ENCODE measurements at regions not wholly inside any gene's neighbourhood (a gene's known extent, or its start where the extent isn't known, plus 50 kb on each side); places are given as distances from the start of the nearest gene placed in this dataset.

- no peak overlapping the region for H2AFZ ChIP-seq (ENCODE audit: low read length)
- no peaks in the 10 kb centered on the region for H3K9me3 ChIP-seq (ENCODE audit: low read length)
- TF ChIP-seq EZH2phosphoT487 (IDR thresholded peaks at IDR 0.05; ENCODE audit: borderline replicate concordance, low read length): no peak
- BruUV-seq (replicated peaks): no TSS peak
- no peak overlapping the region for H3K27ac ChIP-seq (ENCODE audit: low read length)
- POLR2A ChIA-PET (ENCODE audit: unreplicated experiment): no interaction called here
- H3K36me3 ChIP-seq (ENCODE audit: low read depth, low read length): no peaks in the 10 kb centered on the region
- ATAC-seq (no peak), DNase-seq (no peak)
- no peak overlapping the region for H3K4me3 ChIP-seq (ENCODE audit: low read length)
- no peak overlapping the region for H3K9ac ChIP-seq (ENCODE audit: low read length)
- no peaks in the 10 kb centered on the region for H3K9me2 ChIP-seq (replicated peaks; ENCODE audit: low read length)
- no peaks in the 10 kb centered on the region for H3F3A ChIP-seq (ENCODE audit: low read length, unreplicated experiment)
- CTCF ChIA-PET: no interaction called here
- H3K4me1 ChIP-seq (ENCODE audit: insufficient read depth, low read length): no peaks in the 10 kb centered on the region
- H4K20me1 ChIP-seq (ENCODE audit: low read length): no peaks in the 10 kb centered on the region
- intact Hi-C loops (cut with micrococcal nuclease): no loop called here
- H3K27me3 ChIP-seq (ENCODE audit: low read length): no peaks in the 10 kb centered on the region
- no peaks in the 10 kb centered on the region for H3K79me2 ChIP-seq (ENCODE audit: low read length)
- no peak overlapping the region for H3K4me2 ChIP-seq (ENCODE audit: low read length)
Observed at GRCh38 chr16:6674071-6674470, 658.6 kb upstream of the RBFOX1 start.

GRCh38 chr16:6672507-6672906, 660.1 kb upstream of the RBFOX1 start:
- no peak for DNase-seq
- CTCF ChIA-PET: no interaction called here

GRCh38 chr16:6667393-6667792, 665.3 kb upstream of the RBFOX1 start:
- Histone ChIP-seq H3K9me2 (replicated peaks; ENCODE audit: low read length) (no peaks in the 10 kb centered on the region), H3K9me3 (ENCODE audit: low read length) (no peaks in the 10 kb centered on the region), H3K9ac (ENCODE audit: low read length) (no peak overlapping the region), H3F3A (ENCODE audit: low read length, unreplicated experiment) (no peaks in the 10 kb centered on the region), H3K27me3 (ENCODE audit: low read length) (no peaks in the 10 kb centered on the region), H4K20me1 (ENCODE audit: low read length) (no peaks in the 10 kb centered on the region), H3K79me2 (ENCODE audit: low read length) (no peaks in the 10 kb centered on the region), H3K27ac (ENCODE audit: low read length) (no peak overlapping the region), H3K36me3 (ENCODE audit: low read depth, low read length) (no peaks in the 10 kb centered on the region), H3K4me1 (ENCODE audit: insufficient read depth, low read length) (no peaks in the 10 kb centered on the region), H2AFZ (ENCODE audit: low read length) (no peak overlapping the region), H3K4me3 (ENCODE audit: low read length) (no peak overlapping the region), H3K4me2 (ENCODE audit: low read length) (no peak overlapping the region)
- intact Hi-C loops (cut with micrococcal nuclease): no loop called here
- TF ChIP-seq EZH2 (IDR thresholded peaks at IDR 0.05; ENCODE audit: low read length, unreplicated experiment) (no peak), CTCF (conservative IDR thresholded peaks at IDR 0.05; ENCODE audit: low read depth, low read length) (no peak), EZH2phosphoT487 (IDR thresholded peaks at IDR 0.05; ENCODE audit: borderline replicate concordance, low read length) (no peak)
- ChIA-PET POLR2A (ENCODE audit: unreplicated experiment) (no interaction called here), CTCF (no interaction called here)
- ATAC-seq: no peak
- no TSS peak for BruUV-seq (replicated peaks)
- no peak for DNase-seq

More at GRCh38 chr16:6672507-6672906, 660.1 kb upstream of the RBFOX1 start:
- no peak for ATAC-seq
- Histone ChIP-seq H3K9me3 (ENCODE audit: low read length) (no peaks in the 10 kb centered on the region), H3K79me2 (ENCODE audit: low read length) (no peaks in the 10 kb centered on the region), H4K20me1 (ENCODE audit: low read length) (no peaks in the 10 kb centered on the region), H3K4me3 (ENCODE audit: low read length) (no peak overlapping the region), H3K4me1 (ENCODE audit: insufficient read depth, low read length) (no peaks in the 10 kb centered on the region), H3K4me2 (ENCODE audit: low read length) (no peak overlapping the region), H3K9me2 (replicated peaks; ENCODE audit: low read length) (no peaks in the 10 kb centered on the region), H3K36me3 (ENCODE audit: low read depth, low read length) (no peaks in the 10 kb centered on the region), H3K9ac (ENCODE audit: low read length) (no peak overlapping the region), H3K27ac (ENCODE audit: low read length) (no peak overlapping the region), H3F3A (ENCODE audit: low read length, unreplicated experiment) (no peaks in the 10 kb centered on the region), H3K27me3 (ENCODE audit: low read length) (no peaks in the 10 kb centered on the region), H2AFZ (ENCODE audit: low read length) (no peak overlapping the region)
- intact Hi-C loops (cut with micrococcal nuclease): no loop called here
- TF ChIP-seq CTCF (conservative IDR thresholded peaks at IDR 0.05; ENCODE audit: low read depth, low read length) (no peak), EZH2 (IDR thresholded peaks at IDR 0.05; ENCODE audit: low read length, unreplicated experiment) (no peak), EZH2phosphoT487 (IDR thresholded peaks at IDR 0.05; ENCODE audit: borderline replicate concordance, low read length) (no peak)
- no TSS peak for BruUV-seq (replicated peaks)
- POLR2A ChIA-PET (ENCODE audit: unreplicated experiment): no interaction called here
